Hepatocyte (in vitro differentiated cells): ENCODE measurements at regions not wholly inside any gene's neighbourhood (a gene's known extent, or its start where the extent isn't known, plus 50 kb on each side); places are given as distances from the start of the nearest gene placed in this dataset.

Experiments
- DNase-seq: peaks from one replicate; pipeline ENCODE4 v3.0.0-alpha.2; 2016; ENCODE audit warnings: low spot score
- H2AFZ ChIP-seq: fragments of 200-600 bp; sonication (generic); 2 replicates; pipeline ENCODE4 v1.6.0; 2016; ENCODE audit warnings: antibody characterized with exemption, mild to moderate bottlenecking
- H3K27ac ChIP-seq: fragments of 200-600 bp; sonication (generic); 2 replicates; pipeline ENCODE4 v1.5.1; 2016; ENCODE audit warnings: mild to moderate bottlenecking
- H3K27me3 ChIP-seq: fragments of 200-600 bp; sonication (generic); 2 replicates; pipeline ENCODE4 v1.6.1; 2016
- H3K36me3 ChIP-seq: fragments of 200-600 bp; sonication (generic); replicated peaks from 2 replicates; pipeline ENCODE4 v1.5.1; 2016; ENCODE audit warnings: low read depth; ENCODE audit not compliant: insufficient read depth
- H3K4me1 ChIP-seq: fragments of 200-600 bp; sonication (generic); 2 replicates; pipeline ENCODE4 v1.5.1; 2016; ENCODE audit warnings: mild to moderate bottlenecking, moderate library complexity; ENCODE audit not compliant: insufficient read depth
- H3K4me2 ChIP-seq: fragments of 200-600 bp; sonication (generic); 2 replicates; pipeline ENCODE4 v1.6.0; 2016
- H3K4me3 ChIP-seq: fragments of 200-600 bp; sonication (generic); 2 replicates; pipeline ENCODE4 v1.5.1; 2016; ENCODE audit warnings: mild to moderate bottlenecking
- H3K79me2 ChIP-seq: fragments of 200-600 bp; sonication (generic); 2 replicates; pipeline ENCODE4 v1.6.0; 2017; ENCODE audit warnings: mild to moderate bottlenecking
- H3K9me2 ChIP-seq: fragments of 200-600 bp; sonication (generic); replicated peaks from 2 replicates; pipeline ENCODE4 v1.6.0; 2017; ENCODE audit warnings: mild to moderate bottlenecking; ENCODE audit not compliant: insufficient read depth
- H3K9me3 ChIP-seq: fragments of 200-600 bp; sonication (generic); 2 replicates; pipeline ENCODE4 v1.5.1; 2016; ENCODE audit warnings: low read depth, mild to moderate bottlenecking
- H4K20me1 ChIP-seq: fragments of 200-600 bp; sonication (generic); 2 replicates; pipeline ENCODE4 v1.6.0; 2016; ENCODE audit warnings: mild to moderate bottlenecking; ENCODE audit not compliant: insufficient read depth, poor library complexity, severe bottlenecking
- CTCF ChIP-seq: fragments of 200-600 bp; sonication (generic); IDR thresholded peaks from 2 replicates; pipeline ENCODE4 v1.5.1; 2016; ENCODE audit warnings: antibody characterized with exemption, mild to moderate bottlenecking; ENCODE audit not compliant: poor library complexity
- EZH2 ChIP-seq: fragments of 200-600 bp; sonication (generic); IDR thresholded peaks from 2 replicates; pipeline ENCODE4 v1.6.1; 2016; ENCODE audit warnings: antibody characterized with exemption, mild to moderate bottlenecking, borderline replicate concordance
- EZH2phosphoT487 ChIP-seq: fragments of 200-600 bp; sonication (generic); IDR thresholded peaks from one replicate; pipeline ENCODE4 v1.6.1; 2018; ENCODE audit warnings: antibody characterized with exemption, mild to moderate bottlenecking, low read depth, moderate library complexity; ENCODE audit not compliant: unreplicated experiment, severe bottlenecking
- WGBS: methylation state at CpG from one replicate; pipeline ENCODE4 v1.1.6; 2016; ENCODE audit warnings: low lambda C conversion rate; ENCODE audit errors: missing lambda C conversion rate; 5-methylcytosine and 5-hydroxymethylcytosine counted together

GRCh38 chr4:148790691-148791090 lies 348.5 kb upstream of the NR3C2 start:
- Histone ChIP-seq H4K20me1 (no peaks in the 10 kb centered on the region), H3K27me3 (no peaks in the 10 kb centered on the region), H3K4me3 (no peak overlapping the region), H3K9me3 (no peaks in the 10 kb centered on the region), H3K79me2 (no peaks in the 10 kb centered on the region), H3K27ac (no peak overlapping the region), H3K9me2 (no peaks in the 10 kb centered on the region), H3K4me1 (no peaks in the 10 kb centered on the region), H3K4me2 (no peak overlapping the region), H2AFZ (no peak overlapping the region), H3K36me3 (no peaks in the 10 kb centered on the region)
- no peak for DNase-seq
- TF ChIP-seq EZH2phosphoT487 = no peak
- no peak for TF ChIP-seq EZH2
- TF ChIP-seq CTCF = no peak
- WGBS = 85% methylated on average over 5 of the region's 5 CpGs

GRCh38 chr4:148790246-148790645 lies 348.0 kb upstream of the NR3C2 start:
- TF ChIP-seq EZH2 = no peak
- no peak for TF ChIP-seq EZH2phosphoT487
- TF ChIP-seq CTCF = no peak
- Histone ChIP-seq H3K27ac (no peak overlapping the region), H3K36me3 (no peaks in the 10 kb centered on the region), H2AFZ (no peak overlapping the region), H3K9me3 (no peaks in the 10 kb centered on the region), H3K4me2 (no peak overlapping the region), H3K27me3 (no peaks in the 10 kb centered on the region), H4K20me1 (no peaks in the 10 kb centered on the region), H3K4me1 (no peaks in the 10 kb centered on the region), H3K79me2 (no peaks in the 10 kb centered on the region), H3K9me2 (no peaks in the 10 kb centered on the region), H3K4me3 (no peak overlapping the region)
- 89% methylated on average over 5 of the region's 5 CpGs for WGBS
- no peak for DNase-seq

- Histone ChIP-seq H3K4me2 (no peak overlapping the region), H3K4me3 (no peak overlapping the region), H3K9me2 (no peaks in the 10 kb centered on the region), H3K36me3 (no peaks in the 10 kb centered on the region), H3K9me3 (no peaks in the 10 kb centered on the region), H4K20me1 (no peaks in the 10 kb centered on the region), H2AFZ (no peak overlapping the region), H3K79me2 (no peaks in the 10 kb centered on the region), H3K27ac (no peak overlapping the region), H3K27me3 (no peaks in the 10 kb centered on the region), H3K4me1 (no peaks in the 10 kb centered on the region)
- WGBS = 55% methylated on average over 2 of the region's 2 CpGs
- no peak for DNase-seq
- TF ChIP-seq EZH2phosphoT487 (no peak), EZH2 (no peak), CTCF (no peak)
These were observed 345.7 kb upstream of the NR3C2 start for GRCh38 chr4:148787831-148788477.

GRCh38 chr4:148787285-148787684 lies 345.1 kb upstream of the NR3C2 start:
- no peaks in the 10 kb centered on the region for H3K27me3 ChIP-seq
- no peak for TF ChIP-seq EZH2phosphoT487
- TF ChIP-seq CTCF = no peak
- no peak for TF ChIP-seq EZH2
- H3K9me3 ChIP-seq = no peaks in the 10 kb centered on the region
- no peak overlapping the region for H3K27ac ChIP-seq
- H3K4me3 ChIP-seq = no peak overlapping the region
- H4K20me1 ChIP-seq = no peaks in the 10 kb centered on the region
- no peak overlapping the region for H3K4me2 ChIP-seq
- no peaks in the 10 kb centered on the region for H3K79me2 ChIP-seq
- H3K4me1 ChIP-seq = no peaks in the 10 kb centered on the region
- WGBS = 85% methylated on average over 2 of the region's 2 CpGs
- DNase-seq = no peak
- no peaks in the 10 kb centered on the region for H3K36me3 ChIP-seq
- H2AFZ ChIP-seq = no peak overlapping the region
- no peaks in the 10 kb centered on the region for H3K9me2 ChIP-seq
